GM12878 (cell line): ENCODE measurements at regions not wholly inside any gene's neighbourhood (a gene's known extent, or its start where the extent isn't known, plus 50 kb on each side); places are given as distances from the start of the nearest gene placed in this dataset.

Experiments used
- ATAC-seq: fragments of 200-7000 bp; cut with Tn5 transposase; 3 replicates; pipeline ENCODE4 v1.9.1; 2020; ENCODE audit warnings: mild to moderate bottlenecking, moderate library complexity
- BruUV-seq: library from RNA; stranded (reverse); fragments of 400-500 nt; replicated peaks from 2 replicates; lab custom pipeline; 2021; lab: Mats Ljungman, UMichigan
- CTCF ChIA-PET: fragments of 300-600 bp; sonication (Branson Sonifier 250); formaldehyde crosslinking; extraction: SDS; loops from one replicate; lab custom pipeline; 2021; ENCODE audit warnings: inconsistent platforms; lab: Yijun Ruan, JAX
- POLR2A ChIA-PET: fragments of 350-600 bp; formaldehyde crosslinking; extraction: SDS; loops from one replicate; lab custom pipeline; 2021; ENCODE audit warnings: inconsistent platforms; lab: Charles Lee
- RAD21 ChIA-PET: fragments of 300-600 bp; sonication (Branson Sonifier 250); formaldehyde crosslinking; loops from one replicate; lab custom pipeline; 2023; ENCODE audit warnings: antibody characterized with exemption; ENCODE audit not compliant: unreplicated experiment; lab: Charles Lee
- SMC1A ChIA-PET: fragments of 300-600 bp; sonication (Branson Sonifier 250); formaldehyde crosslinking; loops from one replicate; lab custom pipeline; 2023; ENCODE audit not compliant: unreplicated experiment, uncharacterized antibody; lab: Charles Lee
- DNase-seq: peaks from one replicate; pipeline ENCODE4 v3.0.0-alpha.2; 2011; ENCODE audit warnings: low read depth, low spot score
- FAIRE-seq: peaks from 3 replicates; lab custom pipeline; 2011; peaks lifted over from hg19 to GRCh38; lab: Jason Lieb, UNC
- H2AFZ ChIP-seq: 2 replicates; pipeline ENCODE4 v1.6.0; 2011; ENCODE audit warnings: low read depth, low read length, control low read depth; ENCODE audit not compliant: control insufficient read depth
- H3K27ac ChIP-seq: 2 replicates; pipeline ENCODE4 v1.5.1; 2011; ENCODE audit warnings: control low read depth; ENCODE audit not compliant: control insufficient read depth, insufficient read depth
- H3K27me3 ChIP-seq, 2 experiments: replicated peaks in 1 of 2; 2 replicates each; pipeline versions ENCODE4 v1.6.0 to v1.6.1; 2011; ENCODE audit warnings: low read length in 1 of 2; ENCODE audit not compliant: control insufficient read depth in 2 of 2, insufficient read depth in 2 of 2
- H3K36me3 ChIP-seq, 2 experiments: 2 replicates each; pipeline ENCODE4 v1.5.1; 2011; ENCODE audit warnings: low read length in 1 of 2; ENCODE audit not compliant: control insufficient read depth in 2 of 2, insufficient read depth in 2 of 2
- H3K4me1 ChIP-seq: 2 replicates; pipeline ENCODE4 v1.6.1; 2011; ENCODE audit warnings: mild to moderate bottlenecking, low read length, moderate library complexity, mixed read lengths; ENCODE audit not compliant: control insufficient read depth, insufficient read depth
- H3K4me2 ChIP-seq: 2 replicates; pipeline ENCODE4 v1.6.0; 2011; ENCODE audit warnings: control low read depth; ENCODE audit not compliant: control insufficient read depth, insufficient read depth
- H3K4me3 ChIP-seq: fragments of 200-600 bp; sonication (generic); 2 replicates; pipeline ENCODE4 v1.5.1; 2016
- H3K79me2 ChIP-seq: 2 replicates; pipeline ENCODE4 v1.6.0; 2011; ENCODE audit warnings: low read length; ENCODE audit not compliant: control insufficient read depth, insufficient read depth
- H3K9ac ChIP-seq: 2 replicates; pipeline ENCODE4 v1.8.0; 2011; ENCODE audit warnings: low read length, control low read depth, mixed read lengths; ENCODE audit not compliant: control insufficient read depth, insufficient read depth
- H3K9me3 ChIP-seq: replicated peaks from 3 replicates; pipeline ENCODE4 v1.5.1; 2011; ENCODE audit warnings: mild to moderate bottlenecking, low read length; ENCODE audit not compliant: control insufficient read depth, insufficient read depth
- H4K20me1 ChIP-seq: 2 replicates; pipeline ENCODE4 v1.6.0; 2011; ENCODE audit not compliant: control insufficient read depth, insufficient read depth
- CBFB ChIP-seq: IDR thresholded peaks from 2 replicates; pipeline ENCODE4 v1.6.1; 2016; ENCODE audit warnings: antibody characterized with exemption, low read depth
- CREB1 ChIP-seq: IDR thresholded peaks from 2 replicates; pipeline ENCODE4 v1.6.1; 2012; ENCODE audit warnings: low read depth, mild to moderate bottlenecking, inconsistent platforms
- FOXK2 ChIP-seq: fragments of 450-650 bp; IDR thresholded peaks from 2 replicates; pipeline ENCODE4 v1.6.1; 2017; ENCODE audit warnings: mild to moderate bottlenecking, moderate library complexity
- HDGF ChIP-seq: fragments of 450-650 bp; IDR thresholded peaks from 2 replicates; pipeline ENCODE4 v1.6.1; 2016; ENCODE audit warnings: antibody characterized with exemption
- KAT2A ChIP-seq: conservative IDR thresholded peaks from 2 replicates; pipeline ENCODE4 v1.6.1; 2011; ENCODE audit warnings: low read depth, low read length; ENCODE audit not compliant: control insufficient read depth
- MTA2 ChIP-seq: fragments of 450-650 bp; IDR thresholded peaks from 2 replicates; pipeline ENCODE4 v1.6.1; 2016; ENCODE audit warnings: low read depth, mild to moderate bottlenecking, moderate library complexity
- MXI1 ChIP-seq: fragments of 150-350 bp; IDR thresholded peaks from 2 replicates; pipeline ENCODE4 v1.6.1; 2011; ENCODE audit warnings: low read depth, mild to moderate bottlenecking, inconsistent platforms, low read length, improper control_type of control experiment
- PAX5 ChIP-seq: IDR thresholded peaks from 2 replicates; pipeline ENCODE4 v1.6.1; 2011; ENCODE audit warnings: low read depth, low read length, borderline replicate concordance
- POLR2A ChIP-seq: IDR thresholded peaks from 2 replicates; pipeline ENCODE4 v1.6.1; 2011; ENCODE audit warnings: low read depth, mild to moderate bottlenecking, low read length
- POU2F2 ChIP-seq: IDR thresholded peaks from 3 replicates; pipeline ENCODE4 v1.6.1; 2011; ENCODE audit warnings: low read depth, mild to moderate bottlenecking, low read length, borderline replicate concordance
- RB1 ChIP-seq: fragments of 450-650 bp; formaldehyde crosslinking; IDR thresholded peaks from 2 replicates; pipeline ENCODE4 v1.6.1; 2017; ENCODE audit warnings: mild to moderate bottlenecking, borderline replicate concordance
- SMC3 ChIP-seq: IDR thresholded peaks from 2 replicates; pipeline ENCODE4 v1.6.1; 2011; ENCODE audit warnings: low read length, improper control_type of control experiment, borderline replicate concordance
- SPI1 ChIP-seq: IDR thresholded peaks from 2 replicates; pipeline ENCODE4 v1.6.1; 2011; ENCODE audit warnings: low read depth, mild to moderate bottlenecking, low read length, moderate library complexity, borderline replicate concordance; ENCODE audit not compliant: insufficient read depth
- STAT1 ChIP-seq: fragments of 450-650 bp; conservative IDR thresholded peaks from 2 replicates; pipeline ENCODE4 v1.6.1; 2014; ENCODE audit warnings: antibody characterized with exemption, mild to moderate bottlenecking
- SUPT20H ChIP-seq: IDR thresholded peaks from 2 replicates; pipeline ENCODE4 v1.6.1; 2011; ENCODE audit warnings: low read depth, mild to moderate bottlenecking, low read length, moderate library complexity, borderline replicate concordance; ENCODE audit not compliant: control insufficient read depth
- ZNF274 ChIP-seq: IDR thresholded peaks from one replicate; pipeline ENCODE4 v1.8.0; 2011; ENCODE audit not compliant: insufficient read length, insufficient read depth
- ZZZ3 ChIP-seq: IDR thresholded peaks from 2 replicates; pipeline ENCODE4 v1.6.1; 2011; ENCODE audit warnings: low read depth; ENCODE audit not compliant: control insufficient read depth, insufficient read length
- WGBS: methylation state at CpG from one replicate; pipeline ENCODE4 v1.1.6; 2016; ENCODE audit warnings: low lambda C conversion rate; ENCODE audit not compliant: insufficient replicate concordance, insufficient coverage; ENCODE audit errors: missing lambda C conversion rate; 5-methylcytosine and 5-hydroxymethylcytosine counted together
- in situ Hi-C: fragments of 300-500 bp; cut with MboI; formaldehyde crosslinking; loops from 9 replicates; pipeline ENCODE4 v1.14.3; 2018; ENCODE audit warnings: mixed read lengths
- intact Hi-C: fragments of 100-400 bp; cut with micrococcal nuclease; formaldehyde crosslinking; loops from one replicate; pipeline ENCODE4 v1.14.2; 2022; ENCODE audit not compliant: unreplicated experiment
- TF ChIP-seq, protein P1 (sequence below): IDR thresholded peaks from 2 replicates; pipeline ENCODE4 v1.6.1; 2011; ENCODE audit warnings: low read depth, low read length, improper control_type of control experiment, borderline replicate concordance
- TF ChIP-seq, protein P2 (sequence below): IDR thresholded peaks from 2 replicates; pipeline ENCODE4 v1.6.1; 2011; ENCODE audit warnings: low read depth, mild to moderate bottlenecking, low read length, moderate library complexity, borderline replicate concordance; ENCODE audit errors: extremely low read depth
- TF ChIP-seq, protein P3 (sequence below): IDR thresholded peaks from 2 replicates; pipeline ENCODE4 v1.6.1; 2012; ENCODE audit warnings: low read depth, low read length, improper control_type of control experiment

DNA sequence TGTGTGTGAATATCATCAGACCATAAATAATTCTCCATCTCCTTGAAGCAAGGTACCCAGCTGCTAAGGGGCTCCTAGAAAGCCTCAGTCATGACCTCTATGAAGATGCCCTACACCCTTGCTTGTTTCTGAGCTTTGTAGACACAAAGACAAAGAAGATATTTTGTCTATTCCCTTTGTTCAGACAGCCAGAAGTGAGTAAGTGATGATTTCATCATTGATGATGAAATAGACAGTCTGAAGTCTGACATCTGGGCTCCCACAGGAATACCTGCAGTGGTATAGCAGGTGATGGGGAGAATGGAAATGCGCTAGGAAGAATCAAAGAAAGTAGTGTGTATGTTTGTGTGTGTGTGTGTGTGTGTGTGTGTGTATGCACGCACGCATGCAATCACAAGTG, 82.2 kb upstream of the DPT start (continued):
- no peak for TF ChIP-seq CBFB
- TF ChIP-seq KAT2A: no peak
- no peak for TF ChIP-seq POLR2A
- TF ChIP-seq, protein P1, sequence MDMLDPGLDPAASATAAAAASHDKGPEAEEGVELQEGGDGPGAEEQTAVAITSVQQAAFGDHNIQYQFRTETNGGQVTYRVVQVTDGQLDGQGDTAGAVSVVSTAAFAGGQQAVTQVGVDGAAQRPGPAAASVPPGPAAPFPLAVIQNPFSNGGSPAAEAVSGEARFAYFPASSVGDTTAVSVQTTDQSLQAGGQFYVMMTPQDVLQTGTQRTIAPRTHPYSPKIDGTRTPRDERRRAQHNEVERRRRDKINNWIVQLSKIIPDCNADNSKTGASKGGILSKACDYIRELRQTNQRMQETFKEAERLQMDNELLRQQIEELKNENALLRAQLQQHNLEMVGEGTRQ: no peak
- TF ChIP-seq, protein P2, sequence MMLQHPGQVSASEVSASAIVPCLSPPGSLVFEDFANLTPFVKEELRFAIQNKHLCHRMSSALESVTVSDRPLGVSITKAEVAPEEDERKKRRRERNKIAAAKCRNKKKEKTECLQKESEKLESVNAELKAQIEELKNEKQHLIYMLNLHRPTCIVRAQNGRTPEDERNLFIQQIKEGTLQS: no peak
- TF ChIP-seq CREB1: no peak
- TF ChIP-seq SPI1: no peak
- TF ChIP-seq MTA2: no peak
- TF ChIP-seq SMC3: no peak
- TF ChIP-seq ZNF274: no peak

DNA sequence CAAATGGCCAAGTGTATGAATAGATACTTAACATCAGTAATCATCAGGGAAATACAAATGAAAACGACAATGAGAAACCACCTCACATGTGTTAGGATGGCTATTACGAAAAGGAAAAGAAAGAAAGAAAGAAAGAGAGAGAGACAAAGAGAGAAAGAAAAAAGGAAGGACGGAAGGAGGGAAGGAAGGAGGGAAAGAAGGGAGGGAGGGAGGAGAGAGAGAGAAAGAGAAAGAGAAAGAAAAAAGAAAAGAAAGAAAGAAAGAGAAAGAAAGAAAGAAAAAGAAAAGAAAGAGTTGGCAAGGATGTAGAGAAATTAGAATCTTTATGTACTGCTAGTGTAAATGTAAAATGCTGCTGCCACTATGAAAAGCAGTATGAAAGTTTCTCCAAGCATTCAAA, 90.7 kb upstream of the DPT start:
- WGBS: 12% methylated on average over 3 of the region's 3 CpGs
- TF ChIP-seq FOXK2 (no peak), ZZZ3 (no peak), RB1 (no peak), MXI1 (no peak), SUPT20H (no peak), HDGF (no peak), MTA2 (no peak), PAX5 (no peak), STAT1 (no peak), POU2F2 (no peak)
- TF ChIP-seq, protein P3, sequence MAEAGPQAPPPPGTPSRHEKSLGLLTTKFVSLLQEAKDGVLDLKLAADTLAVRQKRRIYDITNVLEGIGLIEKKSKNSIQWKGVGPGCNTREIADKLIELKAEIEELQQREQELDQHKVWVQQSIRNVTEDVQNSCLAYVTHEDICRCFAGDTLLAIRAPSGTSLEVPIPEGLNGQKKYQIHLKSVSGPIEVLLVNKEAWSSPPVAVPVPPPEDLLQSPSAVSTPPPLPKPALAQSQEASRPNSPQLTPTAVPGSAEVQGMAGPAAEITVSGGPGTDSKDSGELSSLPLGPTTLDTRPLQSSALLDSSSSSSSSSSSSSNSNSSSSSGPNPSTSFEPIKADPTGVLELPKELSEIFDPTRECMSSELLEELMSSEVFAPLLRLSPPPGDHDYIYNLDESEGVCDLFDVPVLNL: no peak
- no peak overlapping the region for H3K4me2 ChIP-seq
- no peak overlapping the region for H3K4me3 ChIP-seq
- H3K9ac ChIP-seq: no peak overlapping the region
- H3K4me1 ChIP-seq: no peaks in the 10 kb centered on the region
- no TSS peak for BruUV-seq
- H3K27me3 ChIP-seq: no peaks in the 10 kb centered on the region
- no peak overlapping the region for H3K27ac ChIP-seq
- no peaks in the 10 kb centered on the region for H3K36me3 ChIP-seq
- ChIA-PET SMC1A (interaction anchor here (1.8 kb wide), 1 partner anchor 11 kb away, joined by 5 read pairs; no protein-coding TSS in a partner anchor), POLR2A (interaction anchor here (0.6 kb wide), 1 partner anchor 11 kb away, joined by 4 read pairs; no protein-coding TSS in a partner anchor), CTCF (interaction anchor here (0.8 to 1.1 kb wide), 2 partner anchors 68 to 97 kb away, joined by 3 read pairs; no protein-coding TSS in a partner anchor), RAD21 (no interaction called here)
- no peaks in the 10 kb centered on the region for H3K79me2 ChIP-seq
- no peaks in the 10 kb centered on the region for H4K20me1 ChIP-seq
- FAIRE-seq: no peak
- H3K9me3 ChIP-seq: no peaks in the 10 kb centered on the region
- H2AFZ ChIP-seq: no peak overlapping the region
- no peak for ATAC-seq
- no peak for DNase-seq
- intact Hi-C loops: no loop called here
- in situ Hi-C loops: no loop called here
